OCI-LY3 (cell line): ENCODE measurements at regions not wholly inside any gene's neighbourhood (a gene's known extent, or its start where the extent isn't known, plus 50 kb on each side); places are given as distances from the start of the nearest gene placed in this dataset.

ENCODE experiments used
- EZH2phosphoT487 ChIP-seq: fragments of 200-600 bp; shearing (Covaris generic); IDR thresholded peaks from 2 replicates; pipeline ENCODE4 v1.6.1; 2018; ENCODE audit warnings: antibody characterized with exemption, mixed run types, low read depth
- TF ChIP-seq, protein P1 (sequence below): fragments of 200-600, 300-600 bp; sonication (generic); IDR thresholded peaks from 2 replicates; pipeline ENCODE4 v1.5.1; 2014; ENCODE audit warnings: antibody characterized with exemption, low read length, low read depth

DNA sequence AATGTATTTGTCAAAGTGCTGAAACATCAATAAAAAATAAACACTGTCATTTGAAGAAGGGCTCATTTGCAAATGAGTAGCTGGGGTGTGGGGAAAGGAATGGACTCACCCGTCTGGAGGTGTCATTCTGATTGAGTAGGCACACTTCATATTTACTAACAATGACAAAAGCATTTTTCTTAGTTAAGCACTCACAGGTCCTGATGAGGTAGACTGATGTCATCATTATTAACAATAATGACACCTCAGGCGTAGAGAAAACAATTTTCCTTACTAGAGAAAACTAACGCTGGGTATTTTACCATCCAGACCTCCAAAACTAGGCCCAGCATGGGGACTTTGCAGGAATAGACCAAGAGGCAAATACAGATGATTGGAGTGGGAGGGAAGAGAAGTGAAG, 76.0 kb downstream of the UNC5CL start:
- TF ChIP-seq, protein P1, sequence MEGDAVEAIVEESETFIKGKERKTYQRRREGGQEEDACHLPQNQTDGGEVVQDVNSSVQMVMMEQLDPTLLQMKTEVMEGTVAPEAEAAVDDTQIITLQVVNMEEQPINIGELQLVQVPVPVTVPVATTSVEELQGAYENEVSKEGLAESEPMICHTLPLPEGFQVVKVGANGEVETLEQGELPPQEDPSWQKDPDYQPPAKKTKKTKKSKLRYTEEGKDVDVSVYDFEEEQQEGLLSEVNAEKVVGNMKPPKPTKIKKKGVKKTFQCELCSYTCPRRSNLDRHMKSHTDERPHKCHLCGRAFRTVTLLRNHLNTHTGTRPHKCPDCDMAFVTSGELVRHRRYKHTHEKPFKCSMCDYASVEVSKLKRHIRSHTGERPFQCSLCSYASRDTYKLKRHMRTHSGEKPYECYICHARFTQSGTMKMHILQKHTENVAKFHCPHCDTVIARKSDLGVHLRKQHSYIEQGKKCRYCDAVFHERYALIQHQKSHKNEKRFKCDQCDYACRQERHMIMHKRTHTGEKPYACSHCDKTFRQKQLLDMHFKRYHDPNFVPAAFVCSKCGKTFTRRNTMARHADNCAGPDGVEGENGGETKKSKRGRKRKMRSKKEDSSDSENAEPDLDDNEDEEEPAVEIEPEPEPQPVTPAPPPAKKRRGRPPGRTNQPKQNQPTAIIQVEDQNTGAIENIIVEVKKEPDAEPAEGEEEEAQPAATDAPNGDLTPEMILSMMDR, result no peak
- TF ChIP-seq EZH2phosphoT487, result no peak
